HG03558 (cell line): ENCODE measurements at regions not wholly inside any gene's neighbourhood (a gene's known extent, or its start where the extent isn't known, plus 50 kb on each side); places are given as distances from the start of the nearest gene placed in this dataset.

ENCODE experiments used
- ATAC-seq: cut with Tn5 transposase; IDR thresholded peaks from one replicate; pipeline ENCODE4 v1.9.1; 2021; ENCODE audit warnings: moderate number of reproducible peaks; ENCODE audit not compliant: unreplicated experiment; ENCODE audit errors: extremely low read depth

GRCh38 chr5:159420940-159421339 is 90.7 kb upstream of the IL12B start:
- no peak for ATAC-seq

DNA sequence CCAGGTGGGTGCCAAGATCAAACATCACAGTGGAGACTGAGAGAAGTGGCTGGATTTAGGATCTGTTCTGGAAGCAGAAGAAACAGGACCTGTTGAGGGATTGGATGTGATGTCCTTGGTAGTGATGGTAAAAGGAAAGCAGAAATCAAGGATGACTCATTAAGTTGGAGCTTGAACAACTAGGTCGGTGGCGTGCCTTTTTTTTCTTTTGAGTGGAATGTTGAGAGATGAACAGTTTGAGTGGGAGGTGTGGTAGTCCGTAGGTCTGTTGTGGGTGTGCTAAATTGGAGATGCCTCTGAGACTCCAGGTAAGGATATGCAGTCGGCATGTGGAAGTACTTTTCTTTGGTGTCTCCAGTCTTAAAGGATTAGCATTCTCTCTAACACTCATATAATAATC is 92.1 kb upstream of the IL12B start:
- no peak for ATAC-seq

- ATAC-seq: no peak
These were observed 92.6 kb upstream of the IL12B start for GRCh38 chr5:159422910-159423309.

GRCh38 chr5:159424123-159424522 is 93.8 kb upstream of the IL12B start:
- ATAC-seq: no peak

- no peak for ATAC-seq
These were observed 96.4 kb upstream of the IL12B start for GRCh38 chr5:159426694-159427093.

DNA sequence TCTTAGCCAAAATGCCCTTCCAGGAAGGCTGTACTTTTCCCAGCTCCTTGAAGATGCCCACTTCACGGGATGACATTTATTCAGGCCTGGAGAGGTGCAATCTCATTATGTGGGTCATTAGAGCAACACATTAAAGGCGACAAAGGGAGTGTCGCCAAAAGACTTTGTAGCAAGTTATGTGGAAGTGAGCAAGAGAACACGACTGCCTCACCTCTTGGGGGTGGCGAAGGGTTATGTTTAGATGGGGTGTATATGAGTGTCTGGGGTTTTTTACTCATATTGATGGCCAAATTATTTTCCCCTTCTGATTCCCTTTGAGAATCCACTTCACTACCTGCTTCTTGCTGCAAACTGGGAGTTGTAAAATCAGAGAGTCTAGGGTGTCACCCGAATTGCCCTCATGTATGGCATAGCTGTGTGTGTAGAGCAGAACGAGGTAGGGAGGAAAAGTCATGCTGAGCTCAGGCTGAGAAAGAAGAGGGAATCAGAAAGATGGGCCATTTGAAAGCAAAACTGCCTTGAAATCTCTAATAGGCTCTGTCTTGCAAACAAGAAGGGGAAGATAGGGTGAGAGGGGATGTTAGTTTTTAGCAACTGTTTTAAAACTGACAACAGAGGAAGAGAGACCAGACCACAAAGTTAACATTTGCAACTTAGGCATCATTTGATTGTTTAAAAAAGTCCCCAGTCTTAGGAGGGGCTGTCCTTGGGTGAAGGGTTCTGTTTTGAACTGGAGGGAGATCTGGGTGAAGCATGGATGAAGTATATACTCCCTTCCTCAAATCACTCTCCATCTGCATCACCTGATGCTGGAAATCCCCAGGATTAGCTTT is 97.1 kb upstream of the IL12B start:
- ATAC-seq: peak; percentile 55

DNA sequence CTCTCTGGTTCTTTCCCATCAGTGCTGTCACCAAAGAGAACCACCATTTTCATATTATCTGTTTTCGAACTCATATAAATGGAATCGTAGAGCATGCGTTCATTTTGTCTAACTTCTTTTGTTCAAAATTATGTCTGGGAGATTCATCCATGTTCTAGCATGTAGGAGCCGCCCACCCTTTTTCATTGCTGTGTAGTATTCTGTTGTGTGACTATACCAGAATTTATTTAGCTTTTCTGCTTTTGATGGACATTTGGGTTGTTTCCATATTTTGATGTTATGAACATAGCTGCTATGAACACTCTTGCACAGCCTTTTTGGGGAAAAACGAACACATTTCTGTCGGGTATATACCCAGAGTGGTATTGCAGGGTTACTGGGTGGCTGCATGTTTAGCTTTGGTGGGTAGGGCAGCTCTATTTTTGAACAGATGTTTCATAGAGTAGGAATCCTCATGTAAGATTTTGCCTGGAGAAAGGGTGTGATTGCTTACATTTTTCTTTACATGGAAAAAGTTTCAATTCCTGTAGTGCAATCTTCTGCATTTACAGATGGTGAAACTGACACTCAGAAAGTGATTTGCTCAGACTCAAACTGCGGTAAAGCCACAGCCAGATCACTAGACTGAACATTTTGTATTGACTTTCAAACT is 100.2 kb upstream of the IL12B start:
- ATAC-seq: no peak

DNA sequence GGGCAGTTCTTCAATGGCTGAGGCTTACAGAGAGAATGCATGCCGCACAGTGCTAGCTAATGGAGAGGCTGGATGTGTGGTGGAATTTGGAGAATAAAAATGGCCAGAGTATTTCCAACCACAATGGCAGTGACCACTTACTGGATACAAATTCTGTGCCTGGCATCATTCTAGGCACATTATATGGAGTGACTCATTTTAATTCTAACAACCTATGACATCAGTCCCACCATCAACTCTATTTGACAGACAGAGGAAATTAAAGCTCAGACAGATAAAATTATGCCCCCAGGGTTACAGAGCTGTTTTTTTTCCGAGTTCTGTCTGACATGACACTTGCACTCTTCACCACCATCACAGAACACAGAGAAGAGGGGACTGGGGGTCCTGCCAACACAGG is 105.6 kb upstream of the IL12B start:
- no peak for ATAC-seq

GRCh38 chr5:159438092-159438491 is 107.8 kb upstream of the IL12B start:
- ATAC-seq: no peak

GRCh38 chr5:159439002-159439401 is 108.7 kb upstream of the IL12B start:
- ATAC-seq: no peak

- ATAC-seq: no peak
These were observed 109.9 kb upstream of the IL12B start for GRCh38 chr5:159440235-159440634.

- ATAC-seq: no peak
These were observed 110.7 kb upstream of the IL12B start for GRCh38 chr5:159440968-159441367.

DNA sequence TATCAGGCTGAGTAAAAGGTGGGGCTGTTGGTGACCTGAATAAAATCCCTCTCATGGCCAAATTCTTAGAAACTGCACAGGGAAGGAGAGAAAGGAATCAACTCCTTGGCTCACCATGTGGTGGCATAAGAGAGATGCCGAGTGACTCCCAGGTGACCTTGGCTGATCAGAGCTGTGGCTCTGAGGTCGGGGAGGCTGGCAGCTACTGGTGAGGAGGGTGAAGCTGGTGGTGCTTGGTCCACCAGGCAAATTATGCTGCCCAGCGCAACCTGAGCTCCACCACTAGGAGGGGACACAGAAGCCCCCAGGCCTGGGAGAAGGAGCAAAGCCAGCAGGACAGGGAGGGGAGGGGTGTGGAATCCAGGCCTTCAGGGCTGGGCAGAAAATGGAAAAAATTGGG is 111.2 kb upstream of the IL12B start:
- no peak for ATAC-seq

- ATAC-seq: no peak
These were observed 112.0 kb upstream of the IL12B start for GRCh38 chr5:159442206-159442850.

GRCh38 chr5:159444441-159445082 is 114.3 kb upstream of the IL12B start:
- no peak for ATAC-seq

GRCh38 chr5:159447116-159447515 is 116.8 kb upstream of the IL12B start:
- ATAC-seq: no peak

GRCh38 chr5:159448841-159449407 is 118.6 kb upstream of the IL12B start:
- ATAC-seq: no peak

GRCh38 chr5:159449925-159450324 is 119.6 kb upstream of the IL12B start:
- no peak for ATAC-seq

DNA sequence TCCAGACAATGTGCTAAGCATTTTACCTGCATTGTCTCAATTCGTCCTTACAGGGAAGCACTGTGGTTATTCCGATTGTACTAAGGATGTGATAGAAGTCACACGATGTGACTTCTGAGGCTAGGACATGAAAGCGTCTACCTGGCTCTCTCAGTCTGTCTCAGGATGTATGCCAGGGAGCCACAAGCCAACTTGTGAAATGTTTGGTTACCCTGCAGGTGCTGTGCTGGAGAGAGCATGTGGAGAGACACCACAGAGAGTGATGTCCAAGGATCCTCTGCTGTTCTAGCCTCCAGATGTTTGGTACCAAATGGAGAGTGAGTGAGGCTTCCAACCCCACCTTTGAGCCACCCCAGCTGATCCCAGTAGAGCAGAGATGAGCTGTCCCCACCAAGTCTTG is 120.1 kb upstream of the IL12B start:
- no peak for ATAC-seq

DNA sequence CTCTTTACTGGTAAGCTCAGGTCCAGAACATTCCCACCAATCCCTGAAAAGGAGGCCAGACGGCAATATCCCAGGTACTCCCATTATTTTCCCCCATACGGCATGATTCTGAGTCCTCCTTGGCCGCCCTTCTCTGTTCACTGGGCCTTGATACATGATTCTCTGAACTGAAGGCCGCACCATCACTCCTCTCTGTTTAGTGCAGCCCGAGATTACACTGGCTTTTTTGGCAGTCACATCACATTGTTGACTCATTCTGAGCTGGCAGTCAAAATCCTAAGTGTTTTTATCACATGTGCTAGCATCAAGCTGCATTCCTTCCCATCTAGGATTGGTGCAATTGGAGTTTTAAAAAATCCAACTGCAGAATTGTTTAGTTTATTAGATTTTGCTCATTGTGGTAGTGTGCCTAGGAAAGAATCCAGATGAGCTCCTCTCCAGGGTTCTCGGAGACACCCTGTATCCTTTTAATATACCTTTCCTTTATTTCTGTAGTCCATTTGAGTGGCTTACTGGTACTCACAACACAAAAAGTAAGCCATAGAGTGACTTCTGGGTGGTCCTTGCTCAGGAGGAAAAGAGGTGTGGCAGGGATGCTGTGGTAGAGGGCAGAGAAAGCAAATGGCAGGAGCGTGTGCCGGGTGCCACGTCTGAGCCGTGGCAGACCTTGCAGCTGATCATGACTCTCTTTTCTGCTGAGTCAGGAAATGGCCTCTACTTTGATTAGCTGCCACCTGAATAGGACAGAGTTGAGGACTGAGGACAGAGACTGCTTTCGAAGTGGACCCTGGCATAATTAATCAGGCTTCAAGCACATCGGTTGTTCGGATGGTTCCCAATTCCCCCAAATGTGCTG is 121.1 kb upstream of the IL12B start:
- ATAC-seq: no peak
